ENCODE measurements at regions not wholly inside any gene's neighbourhood (a gene's known extent, or its start where the extent isn't known, plus 50 kb on each side); places are given as distances from the start of the nearest gene placed in this dataset.

DNA sequence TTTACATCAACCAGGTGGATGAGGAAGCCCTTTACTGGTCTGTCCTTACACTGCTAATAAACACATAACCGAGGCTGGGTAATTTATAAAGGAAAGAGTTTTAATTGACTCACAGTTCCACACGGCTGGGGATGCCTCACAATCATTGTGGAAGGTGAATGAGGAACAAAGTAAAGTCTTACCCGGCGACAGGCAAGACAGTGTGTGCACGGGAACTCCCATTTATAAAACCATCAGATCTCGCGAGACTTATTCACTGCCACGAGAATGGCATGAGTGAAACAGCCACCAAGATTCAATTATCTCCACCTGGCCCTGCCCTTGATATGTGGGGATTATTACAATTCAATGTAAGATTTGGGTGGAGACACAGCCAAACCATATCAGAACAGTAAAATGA is 67.3 kb upstream of the GRAMD2B start:
- in situ Hi-C loops (cut with MboI; ENCODE audit: low sequenced_read_pairs in 4 of 4), result loop anchor here in 2 of 4 donors (5.0 kb wide), 1 partner anchor 181 kb away; no protein-coding TSS in a partner anchor

DNA sequence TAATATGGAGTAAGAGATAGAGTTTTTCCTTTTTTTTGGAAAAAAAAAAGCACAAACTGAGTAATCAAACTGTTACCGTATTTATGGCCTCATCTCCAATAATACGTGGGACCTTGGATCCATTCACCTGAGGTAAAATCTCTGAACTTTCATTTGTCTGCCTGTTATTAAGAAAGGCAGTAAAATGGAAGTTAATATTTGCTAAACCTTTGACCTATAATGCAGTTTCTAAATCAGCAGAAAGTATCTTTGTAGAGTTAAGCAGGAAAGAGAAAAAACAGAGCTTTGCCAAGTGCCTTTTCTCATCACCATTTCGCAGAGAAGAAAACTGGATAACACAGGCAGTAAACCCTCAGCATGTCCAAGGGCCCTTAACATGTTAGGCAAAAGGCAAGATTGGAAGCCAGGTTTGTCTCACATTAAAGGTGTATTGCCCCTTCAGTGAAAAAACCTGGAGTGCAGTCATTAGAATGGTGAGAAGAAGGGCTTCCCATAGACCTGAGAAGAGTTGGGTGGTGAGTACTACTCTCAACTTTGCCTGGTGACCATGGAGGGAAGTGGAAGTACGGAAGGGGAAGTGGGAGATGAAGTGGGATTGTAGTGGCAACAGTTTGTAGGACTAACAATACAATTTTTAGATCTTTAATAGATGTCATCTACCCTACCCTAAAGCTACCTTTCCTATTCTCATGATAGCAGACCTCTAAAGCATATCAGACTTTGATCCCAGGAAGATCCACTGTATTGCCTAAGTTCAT is 65.4 kb upstream of the GRAMD2B start:
- in situ Hi-C loops (cut with MboI; ENCODE audit: low sequenced_read_pairs in 4 of 4), result loop anchor here in 2 of 4 donors (5.0 kb wide), 1 partner anchor 180 kb away; no protein-coding TSS in a partner anchor
- Histone ChIP-seq H3K36me3 (no peaks in the 10 kb centered on the region), H3K4me1 (peaks cover 0 to 7% of the 10 kb centered on the region in 2 donors), H3K27me3 (no peaks in the 10 kb centered on the region), H3K9me3 (no peaks in the 10 kb centered on the region), H3K27ac (no peak overlapping the region), H3K4me3 (no peak overlapping the region)
- no peak for DNase-seq
- no peak for ATAC-seq
- intact Hi-C loops (cut with DNase I; ENCODE audit: low total_unique reads), result no loop called here
- TF ChIP-seq, protein P1, sequence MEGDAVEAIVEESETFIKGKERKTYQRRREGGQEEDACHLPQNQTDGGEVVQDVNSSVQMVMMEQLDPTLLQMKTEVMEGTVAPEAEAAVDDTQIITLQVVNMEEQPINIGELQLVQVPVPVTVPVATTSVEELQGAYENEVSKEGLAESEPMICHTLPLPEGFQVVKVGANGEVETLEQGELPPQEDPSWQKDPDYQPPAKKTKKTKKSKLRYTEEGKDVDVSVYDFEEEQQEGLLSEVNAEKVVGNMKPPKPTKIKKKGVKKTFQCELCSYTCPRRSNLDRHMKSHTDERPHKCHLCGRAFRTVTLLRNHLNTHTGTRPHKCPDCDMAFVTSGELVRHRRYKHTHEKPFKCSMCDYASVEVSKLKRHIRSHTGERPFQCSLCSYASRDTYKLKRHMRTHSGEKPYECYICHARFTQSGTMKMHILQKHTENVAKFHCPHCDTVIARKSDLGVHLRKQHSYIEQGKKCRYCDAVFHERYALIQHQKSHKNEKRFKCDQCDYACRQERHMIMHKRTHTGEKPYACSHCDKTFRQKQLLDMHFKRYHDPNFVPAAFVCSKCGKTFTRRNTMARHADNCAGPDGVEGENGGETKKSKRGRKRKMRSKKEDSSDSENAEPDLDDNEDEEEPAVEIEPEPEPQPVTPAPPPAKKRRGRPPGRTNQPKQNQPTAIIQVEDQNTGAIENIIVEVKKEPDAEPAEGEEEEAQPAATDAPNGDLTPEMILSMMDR (IDR thresholded peaks at IDR 0.05 in 4 of 5, conservative IDR thresholded peaks at IDR 0.05 in 1 of 5), result no peak
- TF ChIP-seq POLR2A (IDR thresholded peaks at IDR 0.05), result no peak

More for the DNA sequence above, 67.3 kb upstream of the GRAMD2B start:
- H3K4me3 ChIP-seq, result no peak overlapping the region
- H3K27me3 ChIP-seq, result no peaks in the 10 kb centered on the region
- TF ChIP-seq POLR2A (IDR thresholded peaks at IDR 0.05), result no peak
- TF ChIP-seq, protein P1 (IDR thresholded peaks at IDR 0.05 in 4 of 5, conservative IDR thresholded peaks at IDR 0.05 in 1 of 5), result no peak
- H3K9me3 ChIP-seq, result no peaks in the 10 kb centered on the region
- peaks cover 0 to 7% of the 10 kb centered on the region in 2 donors for H3K4me1 ChIP-seq
- H3K36me3 ChIP-seq, result no peaks in the 10 kb centered on the region
- DNase-seq, result no peak
- no peak for ATAC-seq
- intact Hi-C loops (cut with DNase I; ENCODE audit: low total_unique reads), result loop anchor here (2.0 kb wide), 1 partner anchor 137 kb away; no protein-coding TSS in a partner anchor
- no peak overlapping the region for H3K27ac ChIP-seq

DNA sequence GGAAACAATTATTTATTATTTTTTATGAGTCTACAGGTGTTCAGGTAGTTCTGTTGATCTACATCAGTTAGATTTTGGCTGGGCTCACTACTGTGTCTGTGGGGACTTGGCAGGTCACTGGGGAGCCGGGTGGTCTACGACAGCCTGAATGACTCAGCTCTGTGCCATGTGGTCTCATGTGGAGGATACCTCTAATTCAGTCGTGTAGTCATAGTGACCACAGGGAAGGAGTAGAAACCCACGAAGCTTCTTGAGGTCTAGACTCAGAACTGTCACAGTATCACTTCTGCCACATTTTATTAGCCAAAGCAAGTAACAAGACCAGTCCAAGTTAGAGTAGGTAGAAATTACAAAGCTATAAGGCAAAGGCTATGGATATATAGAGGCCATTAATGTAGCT is 64.7 kb upstream of the GRAMD2B start:
- in situ Hi-C loops (cut with MboI; ENCODE audit: low sequenced_read_pairs in 4 of 4), result loop anchor here in 2 of 4 donors (5.0 kb wide), 1 partner anchor 179 kb away; no protein-coding TSS in a partner anchor
- ATAC-seq, result no peak
- TF ChIP-seq, protein P1 (IDR thresholded peaks at IDR 0.05 in 4 of 5, conservative IDR thresholded peaks at IDR 0.05 in 1 of 5), result no peak
- no peak for TF ChIP-seq POLR2A (IDR thresholded peaks at IDR 0.05)

DNA sequence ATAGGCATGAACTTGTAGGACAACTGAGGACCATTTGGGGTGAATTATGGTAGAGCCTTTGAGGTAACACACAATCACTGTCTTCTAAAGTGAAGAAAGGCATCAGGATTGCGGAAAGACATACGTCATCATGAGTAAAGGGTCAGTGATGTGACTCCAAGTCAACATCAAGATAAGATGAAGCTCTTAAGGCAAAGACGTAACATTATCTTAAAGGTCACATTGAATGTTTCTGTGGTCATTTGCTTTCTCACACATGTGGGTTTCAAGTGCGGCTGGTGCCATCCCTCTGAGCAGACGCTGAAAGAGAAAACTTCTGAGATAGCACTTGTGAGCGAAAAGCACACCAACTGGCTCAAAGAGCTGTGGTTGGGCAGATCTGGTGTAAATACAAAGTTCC is 63.3 kb upstream of the GRAMD2B start:
- Histone ChIP-seq H3K4me1 (peaks cover 5 to 7% of the 10 kb centered on the region in 2 donors), H3K27me3 (no peaks in the 10 kb centered on the region), H3K27ac (no peak overlapping the region), H3K9me3 (no peaks in the 10 kb centered on the region), H3K4me3 (no peak overlapping the region), H3K36me3 (no peaks in the 10 kb centered on the region)
- TF ChIP-seq, protein P1 (IDR thresholded peaks at IDR 0.05 in 4 of 5, conservative IDR thresholded peaks at IDR 0.05 in 1 of 5), result no peak
- TF ChIP-seq POLR2A (IDR thresholded peaks at IDR 0.05), result no peak
- no peak for ATAC-seq
- no peak for DNase-seq
- in situ Hi-C loops (cut with MboI; ENCODE audit: low sequenced_read_pairs in 4 of 4) (loop anchor here in 2 of 4 donors (5.0 kb wide), 1 partner anchor 177 kb away; no protein-coding TSS in a partner anchor), intact Hi-C loops (cut with DNase I; ENCODE audit: low total_unique reads) (loop anchor here (10.0 kb wide), 1 partner anchor 55 kb away; no protein-coding TSS in a partner anchor)

More for the DNA sequence above, 64.7 kb upstream of the GRAMD2B start:
- Histone ChIP-seq H3K36me3 (no peaks in the 10 kb centered on the region), H3K27me3 (no peaks in the 10 kb centered on the region), H3K4me1 (peaks cover 3 to 11% of the 10 kb centered on the region in 2 donors), H3K9me3 (no peaks in the 10 kb centered on the region), H3K27ac (no peak overlapping the region), H3K4me3 (no peak overlapping the region)
- no peak for DNase-seq
- intact Hi-C loops (cut with DNase I; ENCODE audit: low total_unique reads), result no loop called here

Measured in gastrocnemius medialis (tissue), 4 donors.